ENCODE measurements at regions not wholly inside any gene's neighbourhood (a gene's known extent, or its start where the extent isn't known, plus 50 kb on each side); places are given as distances from the start of the nearest gene placed in this dataset.
A peak's percentile ranks its signal among the peaks of the same experiment; 100 is the strongest.
"Not testable (repeated sequence)": the region's sequence is repeated elsewhere in the genome, so short reads cannot be mapped to it uniquely, and the experiment has no call there.

DNA sequence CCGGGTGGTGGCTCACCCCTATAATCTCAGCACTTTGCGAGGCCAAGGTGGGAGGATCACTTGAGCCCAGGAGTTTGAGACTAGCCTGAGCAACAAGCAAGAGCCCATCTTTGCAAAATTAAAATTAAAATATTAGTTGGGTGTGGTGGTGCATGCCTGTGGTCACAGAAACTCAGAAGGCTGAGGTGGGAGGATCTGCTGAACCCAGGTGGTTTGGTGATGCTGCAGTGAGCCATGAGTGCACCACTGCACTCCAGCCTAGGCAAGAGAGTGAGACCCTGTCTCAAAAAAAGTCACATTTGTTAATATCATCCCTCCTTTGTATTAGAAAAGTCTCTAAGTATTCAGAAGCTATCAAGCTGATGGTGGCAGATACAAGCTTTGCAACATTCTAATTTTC lies 317.5 kb downstream of the ANKRD30A start:
- no peak for DNase-seq

DNA sequence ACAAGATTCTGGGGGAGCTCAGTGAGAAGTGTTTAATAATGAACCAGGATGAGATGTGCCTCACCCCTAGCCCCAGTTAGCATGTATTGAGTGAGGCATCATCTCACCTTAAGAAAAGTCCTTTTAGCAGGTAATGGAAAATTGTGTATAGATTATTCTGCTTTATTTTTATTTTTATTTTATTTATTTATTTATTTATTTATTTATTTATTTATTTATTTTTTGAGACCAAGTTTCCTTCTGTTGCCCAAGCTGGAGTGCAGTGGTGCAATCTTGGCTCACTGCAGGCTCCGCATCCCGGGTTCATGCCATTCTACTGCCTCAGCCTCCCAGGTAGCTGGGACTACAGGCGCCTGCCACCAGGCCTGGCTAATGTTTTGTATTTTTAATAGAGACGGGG lies 315.8 kb downstream of the ANKRD30A start:
- DNase-seq = not testable (repeated sequence)

DNA sequence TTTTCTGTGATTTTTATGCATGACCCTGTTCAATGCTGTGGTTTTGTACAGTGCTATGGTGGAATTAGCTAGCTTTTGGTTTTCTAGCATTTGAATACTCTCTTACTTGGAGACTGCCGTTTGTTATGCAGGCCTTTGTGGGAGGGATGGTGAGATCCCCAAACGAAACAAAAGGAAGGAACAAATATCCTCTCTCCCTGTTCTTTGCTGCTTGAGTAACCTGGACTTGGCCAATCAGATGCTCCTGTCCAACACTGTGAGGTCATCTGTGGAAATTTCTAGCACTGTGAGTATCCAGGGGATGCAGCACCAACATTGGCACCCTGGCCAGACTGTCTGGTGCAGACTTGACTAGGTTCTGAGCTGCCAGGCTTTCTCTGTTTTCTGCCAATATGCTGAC lies 314.4 kb downstream of the ANKRD30A start:
- DNase-seq = no peak

DNA sequence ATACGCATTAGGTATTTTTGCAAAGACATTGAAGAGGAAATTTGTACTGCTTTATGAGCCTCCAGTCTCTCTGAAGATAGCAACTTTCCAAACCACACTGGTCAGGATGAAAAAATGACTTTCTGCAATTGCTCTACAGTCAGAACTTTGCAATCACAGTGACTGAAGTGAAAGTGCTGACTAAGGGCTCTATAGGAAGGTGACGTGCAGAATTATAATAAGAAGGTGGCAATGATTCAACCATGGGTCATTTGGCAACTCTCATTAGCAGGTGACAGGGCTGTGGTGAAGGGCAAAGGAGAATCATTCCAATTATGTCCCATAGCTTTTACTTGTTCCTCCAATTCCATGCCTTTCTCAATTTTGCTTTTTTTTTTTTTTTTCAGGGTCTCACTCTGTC lies 311.0 kb downstream of the ANKRD30A start:
- no peak for DNase-seq

DNA sequence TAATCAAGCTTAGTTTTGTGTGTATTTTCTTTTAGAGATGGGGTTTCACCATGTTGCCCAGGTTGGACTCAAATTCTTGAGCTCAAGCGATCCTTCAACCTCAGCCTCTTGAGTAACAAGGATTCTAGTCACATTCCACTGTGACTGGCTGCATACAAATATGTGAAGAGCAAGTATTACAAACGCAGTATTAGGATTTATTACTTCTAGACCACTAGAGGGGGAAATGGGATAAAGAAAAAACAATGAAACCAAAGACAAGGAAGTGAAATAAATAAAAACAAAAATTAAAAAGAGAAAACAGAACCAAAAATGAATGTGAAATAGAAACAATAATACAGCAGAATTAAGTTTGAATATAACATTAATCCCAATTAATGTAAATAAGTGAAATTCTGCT lies 308.7 kb downstream of the ANKRD30A start:
- DNase-seq = peak in 1 of 2 experiments; percentile 41

Measured in SW 1271 (cell line).